Fibroblast of skin of abdomen (primary cell): ENCODE measurements at regions not wholly inside any gene's neighbourhood (a gene's known extent, or its start where the extent isn't known, plus 50 kb on each side); places are given as distances from the start of the nearest gene placed in this dataset.
A peak's percentile ranks its signal among the peaks of the same experiment; 100 is the strongest.

Experiments
- DNase-seq: peaks from one replicate; pipeline ENCODE4 v3.0.0-alpha.2; 2013

GRCh38 chr10:128823201-128823600 is 643.8 kb upstream of the MGMT start:
- no peak for DNase-seq

GRCh38 chr10:128825626-128826025 is 641.4 kb upstream of the MGMT start:
- DNase-seq = no peak

- no peak for DNase-seq
Measured at GRCh38 chr10:128833671-128834070, 633.4 kb upstream of the MGMT start.

- DNase-seq = no peak
Measured at GRCh38 chr10:128835361-128835760, 631.7 kb upstream of the MGMT start.

- DNase-seq = no peak
Measured at GRCh38 chr10:128837478-128837877, 629.6 kb upstream of the MGMT start.

- DNase-seq = no peak
Measured at GRCh38 chr10:128839134-128839533, 627.9 kb upstream of the MGMT start.

- DNase-seq = no peak
Measured at GRCh38 chr10:128839701-128840100, 627.3 kb upstream of the MGMT start.

GRCh38 chr10:128843972-128844371 is 623.1 kb upstream of the MGMT start:
- DNase-seq = peak; percentile 6

GRCh38 chr10:128846927-128847326 is 620.1 kb upstream of the MGMT start:
- DNase-seq = no peak

GRCh38 chr10:128848810-128849209 is 618.2 kb upstream of the MGMT start:
- no peak for DNase-seq

GRCh38 chr10:128850647-128851046 is 616.4 kb upstream of the MGMT start:
- no peak for DNase-seq

- no peak for DNase-seq
Measured at GRCh38 chr10:128851281-128851680, 615.8 kb upstream of the MGMT start.

- no peak for DNase-seq
Measured at GRCh38 chr10:128851726-128852125, 615.3 kb upstream of the MGMT start.

GRCh38 chr10:128852449-128852848 is 614.6 kb upstream of the MGMT start:
- no peak for DNase-seq

- no peak for DNase-seq
Measured at GRCh38 chr10:128852902-128853301, 614.1 kb upstream of the MGMT start.

- DNase-seq = no peak
Measured at GRCh38 chr10:128853537-128853936, 613.5 kb upstream of the MGMT start.

- no peak for DNase-seq
Measured at GRCh38 chr10:128854204-128854603, 612.8 kb upstream of the MGMT start.

GRCh38 chr10:128854963-128855362 is 612.1 kb upstream of the MGMT start:
- peak; percentile 74 for DNase-seq

- no peak for DNase-seq
Measured at GRCh38 chr10:128855618-128856428, 611.2 kb upstream of the MGMT start.

GRCh38 chr10:128859738-128860386 is 607.2 kb upstream of the MGMT start:
- DNase-seq = no peak

GRCh38 chr10:128860574-128860973 is 606.5 kb upstream of the MGMT start:
- no peak for DNase-seq

GRCh38 chr10:128861018-128861901 is 605.8 kb upstream of the MGMT start:
- DNase-seq = no peak

GRCh38 chr10:128863411-128863810 is 603.6 kb upstream of the MGMT start:
- DNase-seq = no peak
